ENCODE measurements at regions not wholly inside any gene's neighbourhood (a gene's known extent, or its start where the extent isn't known, plus 50 kb on each side); places are given as distances from the start of the nearest gene placed in this dataset.

- DNase-seq (ENCODE audit: low spot score), result no peak
- no peak for TF ChIP-seq CTCF (IDR thresholded peaks at IDR 0.05; ENCODE audit: borderline replicate concordance, control extremely low read depth, extremely low read depth, insufficient read depth, missing control alignments)
- in situ Hi-C loops (cut with MboI; ENCODE audit: low sequenced_read_pairs, unreplicated experiment), result no loop called here
These were observed 393.1 kb upstream of the ATP11B start for GRCh38 chr3:182399978-182400737.

GRCh38 chr3:182400838-182401237 is 392.5 kb upstream of the ATP11B start:
- in situ Hi-C loops (cut with MboI; ENCODE audit: low sequenced_read_pairs, unreplicated experiment), result no loop called here
- TF ChIP-seq CTCF (IDR thresholded peaks at IDR 0.05; ENCODE audit: borderline replicate concordance, control extremely low read depth, extremely low read depth, insufficient read depth, missing control alignments), result no peak
- DNase-seq (ENCODE audit: low spot score), result no peak

- TF ChIP-seq CTCF (IDR thresholded peaks at IDR 0.05; ENCODE audit: borderline replicate concordance, control extremely low read depth, extremely low read depth, insufficient read depth, missing control alignments), result no peak
- DNase-seq (ENCODE audit: low spot score), result no peak
- in situ Hi-C loops (cut with MboI; ENCODE audit: low sequenced_read_pairs, unreplicated experiment), result no loop called here
These were observed 389.3 kb upstream of the ATP11B start for GRCh38 chr3:182404031-182404430.

GRCh38 chr3:182405759-182406158 is 387.5 kb upstream of the ATP11B start:
- in situ Hi-C loops (cut with MboI; ENCODE audit: low sequenced_read_pairs, unreplicated experiment), result no loop called here
- no peak for TF ChIP-seq CTCF (IDR thresholded peaks at IDR 0.05; ENCODE audit: borderline replicate concordance, control extremely low read depth, extremely low read depth, insufficient read depth, missing control alignments)
- no peak for DNase-seq (ENCODE audit: low spot score)

GRCh38 chr3:182406786-182407185 is 386.5 kb upstream of the ATP11B start:
- in situ Hi-C loops (cut with MboI; ENCODE audit: low sequenced_read_pairs, unreplicated experiment), result no loop called here
- TF ChIP-seq CTCF (IDR thresholded peaks at IDR 0.05; ENCODE audit: borderline replicate concordance, control extremely low read depth, extremely low read depth, insufficient read depth, missing control alignments), result no peak
- DNase-seq (ENCODE audit: low spot score), result no peak

GRCh38 chr3:182410051-182410450 is 383.3 kb upstream of the ATP11B start:
- TF ChIP-seq CTCF (IDR thresholded peaks at IDR 0.05; ENCODE audit: borderline replicate concordance, control extremely low read depth, extremely low read depth, insufficient read depth, missing control alignments), result no peak
- no peak for DNase-seq (ENCODE audit: low spot score)
- in situ Hi-C loops (cut with MboI; ENCODE audit: low sequenced_read_pairs, unreplicated experiment), result no loop called here
